Omental fat pad (tissue), 3 donors: ENCODE measurements at regions not wholly inside any gene's neighbourhood (a gene's known extent, or its start where the extent isn't known, plus 50 kb on each side); places are given as distances from the start of the nearest gene placed in this dataset.

ENCODE experiments used
- ATAC-seq: fragments of 150-250 bp; one replicate; pipeline ENCODE4 v1.9.1; 2016; ENCODE audit warnings: mild to moderate bottlenecking, moderate library complexity; ENCODE audit not compliant: low FRiP score
- DNase-seq: peaks from one replicate; pipeline ENCODE4 v3.0.0-alpha.2; 2019; ENCODE audit warnings: low spot score
- CTCF ChIP-seq, 3 donors: fragments of 450-650 bp; IDR thresholded peaks; one replicate each; pipeline ENCODE4 v1.5.1; 2016 to 2017; ENCODE audit warnings: antibody characterized with exemption in 3 of 3, mild to moderate bottlenecking in 3 of 3, moderate library complexity in 2 of 3

- ATAC-seq (no peak), DNase-seq (no peak)
- no peak for TF ChIP-seq CTCF (IDR thresholded peaks at IDR 0.05)
Measured at GRCh38 chr16:66008136-66008535, 358.4 kb upstream of the CDH5 start.

- DNase-seq (no peak), ATAC-seq (no peak)
- no peak for TF ChIP-seq CTCF (IDR thresholded peaks at IDR 0.05)
Measured at GRCh38 chr16:66007717-66008116, 358.8 kb upstream of the CDH5 start.

GRCh38 chr16:66006485-66006884, 360.0 kb upstream of the CDH5 start:
- no peak for ATAC-seq
- no peak for TF ChIP-seq CTCF (IDR thresholded peaks at IDR 0.05)
- no peak for DNase-seq

- TF ChIP-seq CTCF (IDR thresholded peaks at IDR 0.05) = no peak
- no peak for DNase-seq
- ATAC-seq = no peak
Measured at GRCh38 chr16:66004699-66005098, 361.8 kb upstream of the CDH5 start.

GRCh38 chr16:66003201-66003600, 363.3 kb upstream of the CDH5 start:
- no peak for ATAC-seq
- no peak for DNase-seq
- no peak for TF ChIP-seq CTCF (IDR thresholded peaks at IDR 0.05)

- TF ChIP-seq CTCF (IDR thresholded peaks at IDR 0.05) = no peak
- no peak for DNase-seq
- ATAC-seq = no peak
Measured at GRCh38 chr16:66002601-66003000, 363.9 kb upstream of the CDH5 start.

- no peak for ATAC-seq
- no peak for DNase-seq
- TF ChIP-seq CTCF (IDR thresholded peaks at IDR 0.05) = no peak
Measured at GRCh38 chr16:66001432-66001831, 365.1 kb upstream of the CDH5 start.
